HepG2 (cell line): ENCODE measurements at regions not wholly inside any gene's neighbourhood (a gene's known extent, or its start where the extent isn't known, plus 50 kb on each side); places are given as distances from the start of the nearest gene placed in this dataset.

Source experiments
- ATAC-seq: fragments of 200-7000 bp; cut with Tn5 transposase; 3 replicates; pipeline ENCODE4 v1.9.1; 2020; ENCODE audit warnings: mild to moderate bottlenecking, moderate library complexity
- BruUV-seq: library from RNA; stranded (reverse); fragments of 400-500 nt; replicated peaks from 2 replicates; lab custom pipeline; 2021; lab: Mats Ljungman, UMichigan
- CTCF ChIA-PET: fragments of 300-600 bp; formaldehyde crosslinking; extraction: SDS; loops from one replicate; lab custom pipeline; 2021; ENCODE audit warnings: low total read pairs, inconsistent platforms, low intra/inter-chr PET ratio; lab: Yijun Ruan, JAX
- POLR2A ChIA-PET: fragments of 350-600 bp; sonication (Branson Sonifier 250); formaldehyde crosslinking; loops from one replicate; lab custom pipeline; 2020; ENCODE audit warnings: antibody characterized with exemption, inconsistent platforms; lab: Yijun Ruan, JAX
- DNase-seq: peaks from one replicate; pipeline ENCODE4 v3.0.0-alpha.2; 2015; ENCODE audit warnings: low spot score
- FAIRE-seq: peaks from 3 replicates; lab custom pipeline; 2011; peaks lifted over from hg19 to GRCh38; lab: Jason Lieb, UNC
- H2AFZ ChIP-seq: one replicate; pipeline ENCODE4 v1.6.1; 2011; ENCODE audit warnings: low read length, inconsistent platforms
- H3K27ac ChIP-seq: fragments of 300-600 bp; 3 replicates; pipeline ENCODE4 v1.8.0; 2011; ENCODE audit warnings: mixed run types, mild to moderate bottlenecking, mixed read lengths, low read length, inconsistent platforms; ENCODE audit not compliant: insufficient read depth; ENCODE audit errors: extremely low read length
- H3K27me3 ChIP-seq, 2 experiments: fragments of 200-600 bp in 1 of 2; 2 replicates in 1 of 2; 3 replicates in 1 of 2; pipeline versions ENCODE4 v1.6.0 to v1.8.0; 2011; ENCODE audit warnings: low read length in 2 of 2, mild to moderate bottlenecking in 2 of 2, moderate library complexity in 2 of 2, inconsistent platforms in 1 of 2; ENCODE audit not compliant: insufficient read depth in 2 of 2, control insufficient read depth in 1 of 2
- H3K36me3 ChIP-seq, 2 experiments: fragments of 200-600 bp in 1 of 2; replicated peaks in 1 of 2; 2 replicates in 1 of 2; 3 replicates in 1 of 2; pipeline versions ENCODE4 v1.5.1 to v1.8.0; 2011; ENCODE audit warnings: low read length in 2 of 2, inconsistent platforms in 1 of 2; ENCODE audit not compliant: insufficient read depth in 2 of 2, control insufficient read depth in 1 of 2
- H3K4me1 ChIP-seq: 2 replicates; pipeline ENCODE4 v1.5.1; 2012; ENCODE audit warnings: low read length, inconsistent platforms; ENCODE audit not compliant: insufficient read depth
- H3K4me2 ChIP-seq: 2 replicates; pipeline ENCODE4 v1.6.0; 2011; ENCODE audit warnings: low read depth, low read length, inconsistent platforms
- H3K4me3 ChIP-seq, 3 experiments: fragments of 200-600 bp in 1 of 3; sonication (generic), shearing (Covaris generic) in 1 of 3; replicated peaks in 1 of 3; 2 replicates each; pipeline ENCODE4 v1.5.1; 2011 to 2016; ENCODE audit warnings: low read length in 3 of 3, inconsistent platforms in 2 of 3, low read depth in 2 of 3, mild to moderate bottlenecking in 2 of 3, control low read depth in 1 of 3, mixed read lengths in 1 of 3; ENCODE audit not compliant: insufficient read depth in 1 of 3
- H3K79me2 ChIP-seq: one replicate; pipeline ENCODE4 v1.6.1; 2011; ENCODE audit warnings: low read length, inconsistent platforms; ENCODE audit not compliant: insufficient read depth
- H3K9ac ChIP-seq: 2 replicates; pipeline ENCODE4 v1.6.0; 2011; ENCODE audit warnings: mild to moderate bottlenecking, low read depth, low read length, inconsistent platforms; ENCODE audit not compliant: insufficient read depth
- H3K9me3 ChIP-seq: 2 replicates; pipeline ENCODE4 v1.5.1; 2012; ENCODE audit warnings: mild to moderate bottlenecking, low read length
- H4K20me1 ChIP-seq: 2 replicates; pipeline ENCODE4 v1.6.0; 2011; ENCODE audit warnings: inconsistent platforms, mild to moderate bottlenecking, low read length, moderate library complexity; ENCODE audit not compliant: insufficient read depth
- DMAP1 ChIP-seq: IDR thresholded peaks from 2 replicates; pipeline ENCODE4 v1.6.1; 2016
- EZH2 ChIP-seq: conservative IDR thresholded peaks from 2 replicates; pipeline ENCODE4 v1.6.1; 2012; ENCODE audit warnings: mild to moderate bottlenecking, low read depth, low read length, moderate library complexity
- FOXC1 ChIP-seq: sonication (generic); formaldehyde crosslinking; IDR thresholded peaks from 2 replicates; pipeline ENCODE4 v1.8.0; 2022; ENCODE audit warnings: mild to moderate bottlenecking, missing genetic modification reagents, borderline replicate concordance
- KMT2A ChIP-seq: sonication (generic); formaldehyde crosslinking; IDR thresholded peaks from 2 replicates; pipeline ENCODE4 v1.4.0; 2020; ENCODE audit warnings: missing genetic modification reagents
- MLLT10 ChIP-seq: sonication (generic); formaldehyde crosslinking; IDR thresholded peaks from 2 replicates; pipeline ENCODE4 v1.4.0; 2020; ENCODE audit warnings: missing genetic modification reagents
- MYC ChIP-seq: sonication (generic); formaldehyde crosslinking; IDR thresholded peaks from 2 replicates; pipeline ENCODE4 v1.9.0; 2021; ENCODE audit warnings: missing genetic modification reagents, borderline replicate concordance
- NR2F6 ChIP-seq, 2 experiments: IDR thresholded peaks; 2 replicates each; pipeline ENCODE4 v1.6.1; 2016; ENCODE audit warnings: antibody characterized with exemption in 1 of 2, mild to moderate bottlenecking in 1 of 2
- PPARG ChIP-seq: conservative IDR thresholded peaks from 2 replicates; pipeline ENCODE4 v1.6.1; 2016; ENCODE audit warnings: missing biosample characterization, missing genetic modification reagents
- RARG ChIP-seq: sonication (generic); formaldehyde crosslinking; IDR thresholded peaks from 2 replicates; pipeline ENCODE4 v1.4.0; 2020; ENCODE audit warnings: low read depth, mild to moderate bottlenecking, missing genetic modification reagents
- SMAD1 ChIP-seq: sonication (generic); formaldehyde crosslinking; IDR thresholded peaks from 2 replicates; pipeline ENCODE4 v1.4.0; 2020; ENCODE audit warnings: missing genetic modification reagents, low read depth, mild to moderate bottlenecking, borderline replicate concordance
- TRAFD1 ChIP-seq: sonication (generic); formaldehyde crosslinking; IDR thresholded peaks from 2 replicates; pipeline ENCODE4 v1.5.1; 2020; ENCODE audit warnings: missing genetic modification reagents, mild to moderate bottlenecking, borderline replicate concordance
- ZBTB37 ChIP-seq: sonication (generic); formaldehyde crosslinking; IDR thresholded peaks from 2 replicates; pipeline ENCODE4 v1.4.0; 2020; ENCODE audit warnings: mild to moderate bottlenecking, missing genetic modification reagents
- ZFY ChIP-seq: sonication (generic); formaldehyde crosslinking; IDR thresholded peaks from 2 replicates; pipeline ENCODE4 v1.4.0; 2020; ENCODE audit warnings: missing genetic modification reagents
- ZNF331 ChIP-seq: sonication (generic); formaldehyde crosslinking; IDR thresholded peaks from 2 replicates; pipeline ENCODE4 v1.4.0; 2020; ENCODE audit warnings: missing genetic modification reagents
- ZNF546 ChIP-seq: sonication (generic); formaldehyde crosslinking; conservative IDR thresholded peaks from 2 replicates; pipeline ENCODE4 v1.8.1; 2023; ENCODE audit warnings: mild to moderate bottlenecking, missing genetic modification reagents
- ZNF703 ChIP-seq: sonication (generic); formaldehyde crosslinking; IDR thresholded peaks from 2 replicates; pipeline ENCODE4 v1.5.1; 2020; ENCODE audit warnings: missing genetic modification reagents, mild to moderate bottlenecking, moderate library complexity, borderline replicate concordance
- WGBS: methylation state at CpG from one replicate; pipeline ENCODE4 v1.1.6; 2017; ENCODE audit warnings: low lambda C conversion rate; 5-methylcytosine and 5-hydroxymethylcytosine counted together
- in situ Hi-C: cut with HindIII; loops from 2 replicates; pipeline ENCODE4 v1.10.0; 2017; ENCODE audit warnings: low pct_unique_long_range_greater_than_20kb; ENCODE audit not compliant: extremely low pct_ligation_motif_present
- intact Hi-C: fragments of 100-400 bp; cut with micrococcal nuclease; formaldehyde crosslinking; loops from one replicate; pipeline ENCODE4 v1.10.0; 2022; ENCODE audit not compliant: unreplicated experiment

GRCh38 chr10:85420501-85421191 is 945.9 kb downstream of the GRID1 start:
- Histone ChIP-seq H2AFZ (no peak overlapping the region), H3K4me2 (no peak overlapping the region), H4K20me1 (no peaks in the 10 kb centered on the region), H3K27ac (no peak overlapping the region), H3K36me3 (no peaks in the 10 kb centered on the region), H3K4me1 (no peaks in the 10 kb centered on the region), H3K79me2 (no peaks in the 10 kb centered on the region), H3K9me3 (no peaks in the 10 kb centered on the region), H3K9ac (no peak overlapping the region), H3K4me3 (no peak overlapping the region), H3K27me3 (no peaks in the 10 kb centered on the region; a peak in 1 of 5 replicates)
- in situ Hi-C loops: no loop called here
- TF ChIP-seq MLLT10 (CRISPR knock-in tag) (no peak), FOXC1 (CRISPR knock-in tag) (no peak), PPARG (no peak), EZH2 (no peak), ZNF546 (no peak), NR2F6 (IDR thresholded peaks at IDR 0.05) (no peak), NR2F6 (CRISPR knock-in tag; IDR thresholded peaks at IDR 0.05) (no peak), RARG (no peak), ZNF703 (CRISPR knock-in tag) (no peak), ZNF331 (CRISPR knock-in tag) (no peak), SMAD1 (CRISPR knock-in tag) (no peak), DMAP1 (CRISPR knock-in tag) (no peak), MYC (CRISPR knock-in tag) (no peak), ZFY (no peak), ZBTB37 (CRISPR knock-in tag) (no peak), TRAFD1 (CRISPR knock-in tag) (no peak), KMT2A (no peak)
- ChIA-PET POLR2A (no interaction called here), CTCF (no interaction called here)
- FAIRE-seq (no peak), DNase-seq (no peak), ATAC-seq (no peak)
- intact Hi-C loops: no loop called here
- 30% methylated on average over 7 of the region's 8 CpGs for WGBS
- BruUV-seq: no TSS peak
